HK-2 (cell line): ENCODE measurements at regions not wholly inside any gene's neighbourhood (a gene's known extent, or its start where the extent isn't known, plus 50 kb on each side); places are given as distances from the start of the nearest gene placed in this dataset.

Experiments used
- DNase-seq: peaks from one replicate; pipeline ENCODE4 v3.0.0-alpha.2; 2018; ENCODE audit not compliant: unreplicated experiment

- DNase-seq = no peak
Observed at GRCh38 chr7:131183611-131184119, 144.0 kb upstream of the MKLN1 start.

GRCh38 chr7:131186816-131187215 lies 140.9 kb upstream of the MKLN1 start:
- DNase-seq = no peak

- peak; percentile 72 for DNase-seq
Observed at GRCh38 chr7:131188367-131189339, 139.0 kb upstream of the MKLN1 start.

GRCh38 chr7:131189488-131189887 lies 138.2 kb upstream of the MKLN1 start:
- DNase-seq = no peak

- no peak for DNase-seq
Observed at GRCh38 chr7:131190146-131190545, 137.5 kb upstream of the MKLN1 start.

- DNase-seq = no peak
Observed at GRCh38 chr7:131190581-131190980, 137.1 kb upstream of the MKLN1 start.

- no peak for DNase-seq
Observed at GRCh38 chr7:131194070-131194865, 133.4 kb upstream of the MKLN1 start.

- DNase-seq = no peak
Observed at GRCh38 chr7:131196803-131197202, 130.9 kb upstream of the MKLN1 start.

- no peak for DNase-seq
Observed at GRCh38 chr7:131197920-131198615, 129.6 kb upstream of the MKLN1 start.

- DNase-seq = no peak
Observed at GRCh38 chr7:131202451-131202850, 125.2 kb upstream of the MKLN1 start.

- DNase-seq = no peak
Observed at GRCh38 chr7:131203291-131203976, 124.2 kb upstream of the MKLN1 start.

- no peak for DNase-seq
Observed at GRCh38 chr7:131208777-131209176, 118.9 kb upstream of the MKLN1 start.

- no peak for DNase-seq
Observed at GRCh38 chr7:131210618-131211017, 117.1 kb upstream of the MKLN1 start.

- no peak for DNase-seq
Observed at GRCh38 chr7:131211500-131211899, 116.2 kb upstream of the MKLN1 start.

GRCh38 chr7:131212114-131212513 lies 115.6 kb upstream of the MKLN1 start:
- DNase-seq = no peak

- no peak for DNase-seq
Observed at GRCh38 chr7:131218727-131219128, 108.9 kb upstream of the MKLN1 start.

GRCh38 chr7:131219312-131220041 lies 108.2 kb upstream of the MKLN1 start:
- DNase-seq = no peak

- no peak for DNase-seq
Observed at GRCh38 chr7:131221061-131221460, 106.6 kb upstream of the MKLN1 start.

- no peak for DNase-seq
Observed at GRCh38 chr7:131222171-131222570, 105.5 kb upstream of the MKLN1 start.

- DNase-seq = no peak
Observed at GRCh38 chr7:131223151-131223550, 104.5 kb upstream of the MKLN1 start.

GRCh38 chr7:131224996-131225395 lies 102.7 kb upstream of the MKLN1 start:
- DNase-seq = no peak
